Calu3 (cell line): ENCODE measurements at regions not wholly inside any gene's neighbourhood (a gene's known extent, or its start where the extent isn't known, plus 50 kb on each side); places are given as distances from the start of the nearest gene placed in this dataset.

Experiments used
- BruUV-seq: library from RNA; stranded (reverse); fragments of 400-500 nt; replicated peaks from 2 replicates; lab custom pipeline; 2021; lab: Mats Ljungman, UMichigan
- CTCF ChIA-PET: fragments of 300-600 bp; sonication (Branson Sonifier 250); formaldehyde crosslinking; loops from one replicate; lab custom pipeline; 2022; ENCODE audit warnings: antibody characterized with exemption; lab: Charles Lee
- DNase-seq: peaks from one replicate; pipeline ENCODE4 v3.0.0; 2022
- H3K27ac Mint-ChIP-seq: one replicate; pipeline ENCODE4 v1.8.0; 2022; ENCODE audit warnings: mixed read lengths; ENCODE audit not compliant: unreplicated experiment
- H3K27me3 Mint-ChIP-seq: one replicate; pipeline ENCODE4 v1.8.0; 2022; ENCODE audit warnings: mixed read lengths; ENCODE audit not compliant: unreplicated experiment
- H3K36me3 Mint-ChIP-seq: one replicate; pipeline ENCODE4 v1.8.0; 2022; ENCODE audit warnings: mild to moderate bottlenecking, moderate library complexity, mixed read lengths; ENCODE audit not compliant: insufficient read depth, unreplicated experiment
- H3K4me1 Mint-ChIP-seq: one replicate; pipeline ENCODE4 v1.8.0; 2022; ENCODE audit warnings: mild to moderate bottlenecking, low read depth, mixed read lengths; ENCODE audit not compliant: unreplicated experiment
- H3K4me3 Mint-ChIP-seq: one replicate; pipeline ENCODE4 v1.8.0; 2022; ENCODE audit warnings: mild to moderate bottlenecking, low read depth, moderate library complexity, mixed read lengths; ENCODE audit not compliant: unreplicated experiment
- H3K9me3 Mint-ChIP-seq: one replicate; pipeline ENCODE4 v1.8.0; 2022; ENCODE audit warnings: low read depth, mixed read lengths; ENCODE audit not compliant: unreplicated experiment
- intact Hi-C: fragments of 100-400 bp; cut with micrococcal nuclease; formaldehyde crosslinking; loops from one replicate; pipeline ENCODE4 v1.10.0; 2022; ENCODE audit not compliant: unreplicated experiment
- TF ChIP-seq, protein P1 (sequence below): fragments of 200-600 bp; IDR thresholded peaks from one replicate; pipeline ENCODE4 v1.8.0; 2022; ENCODE audit warnings: antibody characterized with exemption; ENCODE audit not compliant: unreplicated experiment

DNA sequence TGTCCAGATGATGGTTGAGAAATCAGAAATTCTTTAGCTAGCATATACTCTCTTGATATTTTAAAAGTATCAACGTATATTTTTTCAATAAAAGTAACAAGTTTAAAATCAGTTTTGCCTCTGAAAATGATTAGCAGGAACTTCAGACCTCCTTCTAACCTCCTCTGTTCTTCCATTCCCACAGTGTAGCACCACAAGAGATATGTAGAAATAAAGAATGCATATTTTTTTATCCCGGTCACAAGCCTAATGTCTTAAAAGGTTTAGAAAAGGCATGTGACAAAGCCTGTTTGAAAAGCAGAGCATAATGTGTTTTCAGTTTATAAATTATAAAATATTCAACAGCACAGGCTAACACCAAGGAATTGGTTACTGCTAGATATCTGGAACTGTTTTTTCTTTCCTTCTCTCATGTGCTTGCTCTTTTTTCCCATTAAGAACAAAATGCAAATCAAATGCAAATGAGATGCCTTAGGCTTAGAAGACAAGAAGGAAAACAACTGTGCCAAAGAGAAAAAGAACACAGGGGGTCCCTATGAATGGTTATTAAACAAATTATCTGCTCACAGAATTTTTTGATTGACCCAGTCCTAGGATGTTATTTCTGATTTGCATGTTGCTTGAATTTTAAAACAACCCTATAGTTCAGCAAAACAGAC lies 351.7 kb upstream of the FAM241A start:
- no peak overlapping the region for H3K4me3 Mint-ChIP-seq
- CTCF ChIA-PET, result interaction anchor here (0.6 kb wide), 1 partner anchor 558 kb away, joined by 3 read pairs; no protein-coding TSS in a partner anchor
- BruUV-seq, result no TSS peak
- no peak overlapping the region for H3K27ac Mint-ChIP-seq
- no peaks in the 10 kb centered on the region for H3K4me1 Mint-ChIP-seq
- no peaks in the 10 kb centered on the region for H3K36me3 Mint-ChIP-seq
- TF ChIP-seq, protein P1, sequence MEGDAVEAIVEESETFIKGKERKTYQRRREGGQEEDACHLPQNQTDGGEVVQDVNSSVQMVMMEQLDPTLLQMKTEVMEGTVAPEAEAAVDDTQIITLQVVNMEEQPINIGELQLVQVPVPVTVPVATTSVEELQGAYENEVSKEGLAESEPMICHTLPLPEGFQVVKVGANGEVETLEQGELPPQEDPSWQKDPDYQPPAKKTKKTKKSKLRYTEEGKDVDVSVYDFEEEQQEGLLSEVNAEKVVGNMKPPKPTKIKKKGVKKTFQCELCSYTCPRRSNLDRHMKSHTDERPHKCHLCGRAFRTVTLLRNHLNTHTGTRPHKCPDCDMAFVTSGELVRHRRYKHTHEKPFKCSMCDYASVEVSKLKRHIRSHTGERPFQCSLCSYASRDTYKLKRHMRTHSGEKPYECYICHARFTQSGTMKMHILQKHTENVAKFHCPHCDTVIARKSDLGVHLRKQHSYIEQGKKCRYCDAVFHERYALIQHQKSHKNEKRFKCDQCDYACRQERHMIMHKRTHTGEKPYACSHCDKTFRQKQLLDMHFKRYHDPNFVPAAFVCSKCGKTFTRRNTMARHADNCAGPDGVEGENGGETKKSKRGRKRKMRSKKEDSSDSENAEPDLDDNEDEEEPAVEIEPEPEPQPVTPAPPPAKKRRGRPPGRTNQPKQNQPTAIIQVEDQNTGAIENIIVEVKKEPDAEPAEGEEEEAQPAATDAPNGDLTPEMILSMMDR, result no peak
- no peak for DNase-seq
- intact Hi-C loops, result no loop called here
- no peaks in the 10 kb centered on the region for H3K9me3 Mint-ChIP-seq
- no peaks in the 10 kb centered on the region for H3K27me3 Mint-ChIP-seq

DNA sequence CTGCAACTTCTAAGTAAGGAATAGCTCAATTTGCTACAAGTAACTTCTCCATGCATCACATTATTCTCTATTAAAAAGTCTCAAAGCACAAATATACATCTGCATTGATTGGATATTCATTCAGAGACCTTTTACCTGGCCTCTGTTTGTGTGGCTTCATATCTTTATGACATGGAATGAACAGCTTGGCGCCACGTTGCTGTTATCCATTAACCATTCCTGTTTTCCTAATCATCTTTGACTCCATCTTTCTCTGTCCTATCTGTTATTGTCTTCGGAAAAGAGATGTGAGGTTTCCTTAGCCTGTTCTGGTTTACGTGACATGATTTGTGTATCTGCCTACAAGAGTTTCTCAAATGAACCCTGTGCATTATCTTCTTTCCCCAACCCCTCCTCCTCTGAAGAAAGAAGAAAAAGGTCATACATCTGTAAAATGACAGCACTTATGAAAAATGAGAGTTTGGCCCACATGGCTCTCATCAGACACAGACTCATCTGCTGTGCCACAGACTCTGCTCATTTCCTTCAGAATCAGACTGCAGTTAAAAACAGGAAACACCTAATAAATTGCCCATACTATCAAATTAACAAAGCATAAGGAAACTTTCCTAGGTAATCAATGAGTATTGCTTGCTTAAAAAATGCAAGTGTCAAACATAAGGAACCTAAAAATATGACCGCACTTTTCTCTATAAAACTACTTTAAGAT lies 347.6 kb upstream of the FAM241A start:
- CTCF ChIA-PET, result no interaction called here
- Mint-ChIP-seq H3K27ac (no peak overlapping the region), H3K27me3 (no peaks in the 10 kb centered on the region), H3K4me1 (no peaks in the 10 kb centered on the region), H3K36me3 (no peaks in the 10 kb centered on the region), H3K4me3 (no peak overlapping the region), H3K9me3 (no peaks in the 10 kb centered on the region)
- TF ChIP-seq, protein P1, result no peak
- DNase-seq, result no peak
- intact Hi-C loops, result loop anchor here (1.0 kb wide), 1 partner anchor 155 kb away; no protein-coding TSS in a partner anchor
- BruUV-seq, result no TSS peak

DNA sequence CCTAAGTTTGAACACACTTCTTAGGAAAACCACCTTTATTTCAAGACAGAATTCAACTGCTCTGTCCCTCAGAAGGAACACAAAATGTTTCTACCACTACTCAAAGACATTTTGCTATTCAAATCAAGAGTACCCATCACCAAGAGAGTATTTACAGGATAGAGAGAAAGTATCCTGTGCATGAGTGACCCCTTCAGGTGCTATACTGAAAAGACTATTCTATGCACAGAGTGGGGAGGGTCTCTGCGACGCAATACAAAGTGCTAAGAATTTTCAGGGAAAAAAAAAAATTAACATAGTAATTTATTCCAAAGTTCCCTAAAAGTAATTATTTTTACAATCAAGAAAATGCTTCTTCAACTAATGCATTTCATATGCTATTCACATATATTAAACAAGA lies 346.4 kb upstream of the FAM241A start:
- intact Hi-C loops, result loop anchor here (1.0 kb wide), 1 partner anchor 157 kb away; no protein-coding TSS in a partner anchor
- Mint-ChIP-seq H3K36me3 (no peaks in the 10 kb centered on the region), H3K4me3 (no peak overlapping the region), H3K4me1 (no peaks in the 10 kb centered on the region), H3K27me3 (no peaks in the 10 kb centered on the region), H3K9me3 (no peaks in the 10 kb centered on the region), H3K27ac (no peak overlapping the region)
- CTCF ChIA-PET, result no interaction called here
- TF ChIP-seq, protein P1, result no peak
- BruUV-seq, result no TSS peak
- no peak for DNase-seq

DNA sequence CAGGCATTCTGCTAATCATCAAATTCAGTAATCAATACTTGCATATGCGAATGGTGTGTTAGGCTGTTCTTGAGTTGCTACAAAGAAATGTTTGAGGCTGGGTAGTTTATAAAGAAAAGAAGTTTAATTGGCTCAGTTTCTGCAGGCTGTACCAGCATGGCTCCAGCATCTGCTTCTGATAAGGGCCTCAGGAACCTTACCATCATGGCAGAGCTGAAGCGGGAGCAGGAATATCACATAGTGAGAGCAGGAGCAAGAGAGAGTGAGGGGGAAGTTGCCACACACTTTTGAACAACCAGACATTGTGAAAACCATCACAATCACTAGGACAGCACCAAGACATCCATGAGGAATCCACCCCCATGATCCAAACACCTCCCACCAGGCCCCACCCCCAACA lies 344.7 kb upstream of the FAM241A start:
- Mint-ChIP-seq H3K4me1 (no peaks in the 10 kb centered on the region), H3K27me3 (no peaks in the 10 kb centered on the region), H3K4me3 (no peak overlapping the region), H3K27ac (no peak overlapping the region), H3K9me3 (no peaks in the 10 kb centered on the region), H3K36me3 (no peaks in the 10 kb centered on the region)
- no peak for DNase-seq
- no TSS peak for BruUV-seq
- TF ChIP-seq, protein P1, result no peak
- intact Hi-C loops, result no loop called here
- CTCF ChIA-PET, result no interaction called here
